ENCODE measurements at regions not wholly inside any gene's neighbourhood (a gene's known extent, or its start where the extent isn't known, plus 50 kb on each side); places are given as distances from the start of the nearest gene placed in this dataset.
"Not testable (repeated sequence)": the region's sequence is repeated elsewhere in the genome, so short reads cannot be mapped to it uniquely, and the experiment has no call there.

DNA sequence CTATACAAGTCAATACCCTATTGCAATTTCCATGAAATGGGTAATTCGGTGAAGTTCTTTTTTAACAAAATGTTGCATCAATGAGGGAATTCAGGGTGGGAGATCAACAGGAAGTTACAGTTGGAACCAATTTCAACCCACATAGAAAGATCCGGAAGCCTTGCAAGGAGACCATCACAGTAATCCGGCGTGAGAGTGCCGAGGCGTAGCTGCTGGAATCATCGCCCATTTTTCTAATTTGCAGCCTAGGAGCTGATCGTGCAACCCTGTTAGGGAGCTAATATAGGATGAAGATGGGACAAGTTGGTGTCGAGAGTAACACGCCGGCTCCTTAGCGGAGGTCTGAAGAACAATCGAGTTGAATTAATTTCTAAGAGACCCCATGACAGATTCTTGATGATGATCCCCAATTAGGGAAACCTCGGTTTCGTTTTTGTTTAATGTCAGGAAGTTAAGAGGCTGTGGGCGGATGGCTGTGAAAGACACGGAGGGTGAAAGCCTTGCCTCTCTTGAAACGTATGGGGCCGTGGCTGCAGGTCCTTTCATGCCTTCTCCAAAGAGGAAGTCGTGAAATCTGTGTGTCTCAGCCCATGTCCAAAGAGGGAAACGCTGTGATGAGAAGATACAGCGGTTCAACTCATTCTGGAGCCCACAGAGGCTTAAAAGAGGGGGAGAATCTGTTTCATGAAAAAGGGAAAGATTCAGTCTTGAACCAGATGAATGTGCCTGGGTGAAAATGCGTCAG, 51.2 kb upstream of the CARD11 start:
- no peak for DNase-seq (ENCODE audit: low read depth in 3 of 3)

GRCh38 chr7:3097734-3098133, 54.1 kb upstream of the CARD11 start:
- no peak for DNase-seq (ENCODE audit: low read depth in 3 of 3)

DNA sequence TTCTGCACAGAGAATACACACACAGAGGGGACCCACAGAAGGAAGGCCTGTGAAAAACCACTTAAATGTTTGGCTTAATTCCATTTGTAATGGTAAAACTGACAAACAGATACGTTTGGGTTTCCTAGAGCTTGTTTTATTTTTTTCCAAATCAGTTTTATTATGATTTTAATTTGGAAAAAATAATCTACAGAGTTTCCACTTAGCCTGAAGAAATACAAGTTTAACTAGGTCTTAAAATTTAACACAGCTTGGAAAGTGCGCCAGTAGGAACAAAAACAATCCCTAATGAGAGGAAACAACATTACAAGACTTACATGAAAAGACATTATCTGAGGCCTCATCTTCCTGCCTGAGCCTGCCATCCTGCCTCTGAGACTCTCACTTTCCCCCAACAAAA, 58.5 kb upstream of the CARD11 start:
- no peak for DNase-seq (ENCODE audit: low read depth in 3 of 3)

DNA sequence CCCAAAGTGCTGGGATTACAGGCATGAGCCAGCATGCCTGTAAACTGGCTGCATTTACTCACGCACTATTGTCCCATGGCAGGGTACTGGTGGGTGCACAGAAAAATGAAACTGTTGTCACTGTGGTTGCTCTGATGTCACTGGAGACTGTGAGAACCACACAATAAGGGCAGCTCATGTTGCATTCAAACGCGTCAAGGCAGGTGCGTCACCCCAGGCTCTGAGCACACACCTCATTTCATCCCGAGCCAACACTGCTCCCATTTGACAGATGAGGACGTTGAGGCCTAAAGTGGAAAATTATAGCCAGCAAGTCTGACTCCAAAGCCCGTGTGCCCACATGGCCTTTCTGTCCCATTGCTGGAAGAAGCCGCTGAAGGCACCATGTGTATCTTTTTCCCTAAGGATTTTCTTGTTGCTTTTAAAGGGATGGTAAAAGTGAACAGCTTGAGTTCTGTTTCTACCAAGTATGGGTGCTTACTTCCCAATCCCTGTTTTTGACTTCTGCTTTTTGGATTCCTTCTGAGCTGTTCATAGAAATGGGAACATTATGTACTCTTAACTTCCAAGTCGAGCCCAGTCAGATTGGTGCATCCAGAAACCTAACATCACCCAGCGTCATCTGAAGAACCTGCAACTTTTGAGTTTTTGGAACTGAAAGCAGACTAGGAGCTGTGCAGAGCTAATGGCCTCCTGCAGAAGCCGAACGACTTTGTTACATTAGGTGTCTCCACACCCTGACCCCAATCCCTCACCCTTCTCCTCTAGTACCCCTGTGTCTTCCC, 60.1 kb upstream of the CARD11 start:
- no peak for DNase-seq (ENCODE audit: low read depth in 3 of 3)

- DNase-seq (ENCODE audit: low read depth in 3 of 3): no peak
These were observed 62.2 kb upstream of the CARD11 start for GRCh38 chr7:3105856-3106255.

- peak in 1 of 3 experiments; percentile 37 for DNase-seq (ENCODE audit: low read depth in 3 of 3)
These were observed 62.7 kb upstream of the CARD11 start for GRCh38 chr7:3106361-3106826.

GRCh38 chr7:3107228-3107763, 63.6 kb upstream of the CARD11 start:
- no peak for DNase-seq (ENCODE audit: low read depth in 3 of 3)

- DNase-seq (ENCODE audit: low read depth in 3 of 3): no peak
These were observed 64.4 kb upstream of the CARD11 start for GRCh38 chr7:3107889-3108570.

DNA sequence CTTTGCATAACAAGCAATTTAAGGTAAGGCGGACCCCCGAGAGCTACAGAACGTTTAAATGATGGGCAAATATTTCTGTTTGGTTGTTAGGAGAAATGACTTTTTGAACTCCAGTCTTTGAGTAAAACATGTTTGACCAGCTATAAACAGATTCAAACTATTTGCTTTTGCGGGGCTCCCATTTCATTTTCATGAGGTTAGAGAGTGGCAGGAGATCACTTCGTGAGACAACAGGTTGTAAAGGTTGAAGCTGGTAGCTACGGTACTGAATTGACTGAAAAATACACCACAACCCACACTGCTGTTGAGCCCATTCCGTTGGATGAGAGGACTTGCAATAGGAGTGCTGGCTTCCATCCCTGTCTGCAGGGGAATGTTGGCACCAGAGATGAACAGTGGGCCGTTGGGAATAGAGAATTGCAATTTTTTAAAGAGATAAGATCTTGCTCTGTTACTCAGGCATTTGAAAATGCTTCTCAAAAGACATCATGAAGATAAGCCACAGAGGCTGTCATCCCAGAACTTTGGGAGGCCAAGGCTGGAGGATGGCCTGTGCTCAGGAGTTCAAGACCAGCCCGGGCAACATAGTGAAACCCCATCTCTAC, 65.7 kb upstream of the CARD11 start:
- no peak for DNase-seq (ENCODE audit: low read depth in 3 of 3)

DNA sequence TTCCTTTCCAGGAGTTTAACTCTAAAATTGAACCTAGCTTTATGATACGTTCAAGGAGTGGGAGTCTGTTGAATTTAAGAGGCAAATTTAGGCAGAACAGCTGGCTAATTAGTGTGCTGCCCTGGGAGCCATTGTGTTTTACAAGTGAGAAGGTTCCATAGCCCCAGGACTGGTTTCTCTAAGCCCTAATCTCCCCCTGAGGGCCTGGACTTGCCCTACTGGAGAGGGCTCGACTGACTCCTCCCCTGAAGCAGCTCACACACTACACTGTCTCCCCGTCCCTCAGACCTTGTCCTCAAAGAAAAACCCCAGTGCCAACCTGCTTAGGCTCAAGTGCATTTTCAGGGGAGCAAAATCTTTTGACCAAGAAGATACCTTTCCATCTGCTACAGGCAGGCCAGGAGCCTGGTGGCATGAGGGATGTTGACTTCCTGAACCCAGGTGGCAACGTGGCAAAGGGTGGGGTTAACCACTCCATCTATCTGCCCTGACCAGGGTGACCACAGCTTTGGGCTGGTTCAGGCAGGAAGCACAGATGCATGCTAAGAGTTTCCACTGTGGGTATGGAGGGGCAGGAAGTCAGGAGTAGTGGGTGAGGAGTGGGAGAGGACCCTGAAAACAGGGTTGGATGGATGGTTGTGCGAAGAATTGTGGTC, 68.9 kb upstream of the CARD11 start:
- DNase-seq (ENCODE audit: low read depth in 3 of 3): no peak

DNA sequence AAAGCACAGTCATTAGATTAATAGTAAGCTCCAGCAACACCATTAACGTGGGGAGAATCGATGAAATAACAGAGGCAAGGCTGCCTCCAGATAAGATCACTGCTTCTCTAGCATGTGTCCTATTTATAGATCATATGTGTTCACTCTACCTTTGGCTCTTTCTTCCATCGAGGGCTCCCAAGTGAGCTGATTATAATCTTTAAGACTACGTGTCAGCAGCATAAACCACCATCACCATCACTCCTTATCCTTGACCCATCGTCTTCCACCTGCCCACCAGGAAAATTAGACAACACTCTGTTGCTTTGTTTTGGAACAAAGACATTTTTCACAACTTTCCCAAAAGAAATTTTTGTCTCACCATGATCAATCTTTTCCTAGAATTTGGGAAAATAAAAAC, 71.2 kb upstream of the CARD11 start:
- no peak for DNase-seq (ENCODE audit: low read depth in 3 of 3)

GRCh38 chr7:3117081-3117480, 73.4 kb upstream of the CARD11 start:
- DNase-seq (ENCODE audit: low read depth in 3 of 3): no peak

- DNase-seq (ENCODE audit: low read depth in 3 of 3): no peak
These were observed 74.0 kb upstream of the CARD11 start for GRCh38 chr7:3117488-3118231.

- DNase-seq (ENCODE audit: low read depth in 3 of 3): not testable (repeated sequence)
These were observed 75.8 kb upstream of the CARD11 start for GRCh38 chr7:3119352-3119927.

DNA sequence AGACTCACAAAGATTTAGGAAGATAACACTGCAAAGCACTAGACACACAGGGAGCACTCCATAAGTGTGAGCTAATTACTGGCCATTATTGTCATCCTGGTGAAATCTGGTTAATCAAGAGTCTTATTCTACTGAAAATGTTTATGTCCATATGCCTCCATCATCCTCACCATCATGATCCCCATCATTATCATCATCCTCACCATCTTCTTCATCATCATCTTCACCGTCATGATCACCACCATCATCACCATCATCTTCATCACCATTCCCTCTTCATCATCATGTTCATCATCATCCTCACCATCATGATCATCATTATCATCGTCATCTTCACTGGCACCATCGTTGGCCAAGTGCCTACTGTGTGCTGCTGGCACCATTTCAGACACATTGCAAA, 76.3 kb upstream of the CARD11 start:
- no peak for DNase-seq (ENCODE audit: low read depth in 3 of 3)

GRCh38 chr7:3120513-3120912, 76.8 kb upstream of the CARD11 start:
- DNase-seq (ENCODE audit: low read depth in 3 of 3): no peak

GRCh38 chr7:3128857-3129490, 85.3 kb upstream of the CARD11 start:
- DNase-seq (ENCODE audit: low read depth in 3 of 3): no peak

GRCh38 chr7:3133811-3134385, 90.2 kb upstream of the CARD11 start:
- no peak for DNase-seq (ENCODE audit: low read depth in 3 of 3)

DNA sequence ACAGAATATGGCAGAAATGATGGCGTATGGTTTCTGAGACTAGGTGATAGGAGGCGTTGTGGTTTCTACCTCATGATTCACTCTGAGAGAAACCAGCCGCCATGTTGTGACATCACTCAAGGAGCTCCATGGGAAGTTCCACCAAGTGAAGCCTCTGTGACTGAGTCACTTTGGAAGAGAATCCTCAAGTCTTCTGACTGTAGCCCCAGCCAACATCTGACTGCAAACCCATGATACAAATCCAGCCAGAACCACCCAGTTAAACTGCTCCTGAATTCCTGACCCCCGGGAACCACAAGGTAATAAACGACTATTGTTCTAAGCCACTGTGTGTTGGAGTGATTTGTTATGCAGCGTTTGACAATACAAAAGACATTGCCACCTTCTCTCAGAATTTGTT, 91.1 kb upstream of the CARD11 start:
- peak in 2 of 3 experiments; percentile 7 to 19 for DNase-seq (ENCODE audit: low read depth in 3 of 3)

All from stimulated activated CD4-positive, alpha-beta T cell treated with anti-CD3 and anti-CD28 coated beads, TNF-alpha, amount 100 ng/mL, for 24 hours (primary cell).